HL-60 (cell line): ENCODE measurements at regions not wholly inside any gene's neighbourhood (a gene's known extent, or its start where the extent isn't known, plus 50 kb on each side); places are given as distances from the start of the nearest gene placed in this dataset.

Source experiments
- POLR2AphosphoS5 ChIP-seq: IDR thresholded peaks from 2 replicates; pipeline ENCODE4 v1.6.1; 2012; ENCODE audit warnings: low read depth
- TF ChIP-seq, protein P1 (sequence below): IDR thresholded peaks from 2 replicates; pipeline ENCODE4 v1.6.1; 2012; ENCODE audit warnings: low read depth; ENCODE audit not compliant: insufficient replicate concordance

DNA sequence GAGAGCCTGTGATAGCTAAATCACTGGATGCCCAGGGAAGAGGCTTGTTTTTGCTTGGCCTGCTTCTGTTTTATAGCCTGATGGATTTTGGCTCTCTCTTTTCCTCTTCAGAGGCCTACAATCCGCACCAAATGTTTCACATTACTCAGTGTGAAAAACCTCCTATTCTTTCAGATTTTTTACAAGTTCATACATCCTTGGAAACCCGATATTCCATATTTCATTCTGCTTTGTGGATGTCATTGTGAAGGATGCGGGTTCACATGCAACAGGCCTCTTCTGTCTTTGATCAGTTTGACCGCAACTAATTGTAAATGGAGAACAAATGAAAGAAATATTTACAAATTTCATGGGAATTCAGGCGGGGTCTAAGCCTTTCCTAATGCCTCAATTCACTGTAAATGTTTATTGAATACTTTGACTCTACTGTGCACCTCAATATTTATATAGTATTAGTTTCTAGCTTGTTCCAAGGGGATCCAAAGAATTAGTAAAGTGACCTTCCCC is 269.9 kb downstream of the DMRT2 start:
- TF ChIP-seq POLR2AphosphoS5: no peak
- TF ChIP-seq, protein P1, sequence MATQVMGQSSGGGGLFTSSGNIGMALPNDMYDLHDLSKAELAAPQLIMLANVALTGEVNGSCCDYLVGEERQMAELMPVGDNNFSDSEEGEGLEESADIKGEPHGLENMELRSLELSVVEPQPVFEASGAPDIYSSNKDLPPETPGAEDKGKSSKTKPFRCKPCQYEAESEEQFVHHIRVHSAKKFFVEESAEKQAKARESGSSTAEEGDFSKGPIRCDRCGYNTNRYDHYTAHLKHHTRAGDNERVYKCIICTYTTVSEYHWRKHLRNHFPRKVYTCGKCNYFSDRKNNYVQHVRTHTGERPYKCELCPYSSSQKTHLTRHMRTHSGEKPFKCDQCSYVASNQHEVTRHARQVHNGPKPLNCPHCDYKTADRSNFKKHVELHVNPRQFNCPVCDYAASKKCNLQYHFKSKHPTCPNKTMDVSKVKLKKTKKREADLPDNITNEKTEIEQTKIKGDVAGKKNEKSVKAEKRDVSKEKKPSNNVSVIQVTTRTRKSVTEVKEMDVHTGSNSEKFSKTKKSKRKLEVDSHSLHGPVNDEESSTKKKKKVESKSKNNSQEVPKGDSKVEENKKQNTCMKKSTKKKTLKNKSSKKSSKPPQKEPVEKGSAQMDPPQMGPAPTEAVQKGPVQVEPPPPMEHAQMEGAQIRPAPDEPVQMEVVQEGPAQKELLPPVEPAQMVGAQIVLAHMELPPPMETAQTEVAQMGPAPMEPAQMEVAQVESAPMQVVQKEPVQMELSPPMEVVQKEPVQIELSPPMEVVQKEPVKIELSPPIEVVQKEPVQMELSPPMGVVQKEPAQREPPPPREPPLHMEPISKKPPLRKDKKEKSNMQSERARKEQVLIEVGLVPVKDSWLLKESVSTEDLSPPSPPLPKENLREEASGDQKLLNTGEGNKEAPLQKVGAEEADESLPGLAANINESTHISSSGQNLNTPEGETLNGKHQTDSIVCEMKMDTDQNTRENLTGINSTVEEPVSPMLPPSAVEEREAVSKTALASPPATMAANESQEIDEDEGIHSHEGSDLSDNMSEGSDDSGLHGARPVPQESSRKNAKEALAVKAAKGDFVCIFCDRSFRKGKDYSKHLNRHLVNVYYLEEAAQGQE: no peak
